Activated CD8-positive, alpha-beta memory T cell treated with anti-CD3 and anti-CD28 coated beads, Interleukin-2, amount 10 ng/mL, durations not matched to agents 7 days and 5 days (primary cell): ENCODE measurements at regions not wholly inside any gene's neighbourhood (a gene's known extent, or its start where the extent isn't known, plus 50 kb on each side); places are given as distances from the start of the nearest gene placed in this dataset.

ENCODE experiments used
- ATAC-seq: fragments of 150-1000 bp; cut with Tn5 transposase; one replicate; pipeline ENCODE4 v1.10.0; 2021; ENCODE audit warnings: moderate library complexity
- CTCF ChIA-PET: fragments of 350-600 bp; sonication (Branson Sonifier 250); formaldehyde crosslinking; loops from one replicate; lab custom pipeline; 2021; ENCODE audit warnings: antibody characterized with exemption; lab: Charles Lee
- DNase-seq: peaks from one replicate; pipeline ENCODE4 v3.0.0-alpha.2; 2020
- H3K27ac Mint-ChIP-seq: one replicate; pipeline ENCODE4 v1.8.0; 2021; ENCODE audit warnings: mild to moderate bottlenecking, mixed read lengths
- H3K27me3 Mint-ChIP-seq: one replicate; pipeline ENCODE4 v1.8.0; 2021; ENCODE audit warnings: mixed read lengths
- H3K36me3 Mint-ChIP-seq: one replicate; pipeline ENCODE4 v1.8.0; 2021; ENCODE audit warnings: mild to moderate bottlenecking, mixed read lengths
- H3K4me1 Mint-ChIP-seq: one replicate; pipeline ENCODE4 v1.8.0; 2021; ENCODE audit warnings: mixed read lengths
- H3K4me3 Mint-ChIP-seq: one replicate; pipeline ENCODE4 v1.8.0; 2021; ENCODE audit warnings: mild to moderate bottlenecking, moderate library complexity, mixed read lengths
- H3K9me3 Mint-ChIP-seq: one replicate; pipeline ENCODE4 v1.8.0; 2022; ENCODE audit warnings: low read depth, mixed read lengths

DNA sequence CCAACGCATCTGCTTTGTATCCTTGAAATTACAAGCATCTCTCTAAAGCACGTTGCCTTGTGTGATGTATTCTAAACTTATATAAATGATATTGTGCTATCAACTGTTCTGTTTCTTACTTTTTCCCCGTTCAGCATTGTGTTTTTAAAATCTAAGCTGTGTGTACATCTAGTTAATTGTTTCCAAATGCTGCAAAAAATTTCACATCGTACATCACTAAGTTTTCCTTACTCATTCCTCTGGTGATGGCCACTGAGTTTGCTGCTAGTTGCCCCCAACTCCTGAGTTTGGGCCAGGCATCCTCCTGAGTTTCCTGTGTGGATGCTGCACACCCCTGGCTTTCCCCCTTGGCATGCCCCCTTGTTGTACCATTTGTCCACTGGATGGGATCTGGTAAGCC, 139.7 kb downstream of the MYCN start:
- Mint-ChIP-seq H3K36me3 (no peaks in the 10 kb centered on the region), H3K27me3 (no peaks in the 10 kb centered on the region), H3K27ac (no peak overlapping the region), H3K4me1 (no peaks in the 10 kb centered on the region), H3K4me3 (no peak overlapping the region), H3K9me3 (no peaks in the 10 kb centered on the region)
- DNase-seq (no peak), ATAC-seq (no peak)
- CTCF ChIA-PET: no interaction called here

DNA sequence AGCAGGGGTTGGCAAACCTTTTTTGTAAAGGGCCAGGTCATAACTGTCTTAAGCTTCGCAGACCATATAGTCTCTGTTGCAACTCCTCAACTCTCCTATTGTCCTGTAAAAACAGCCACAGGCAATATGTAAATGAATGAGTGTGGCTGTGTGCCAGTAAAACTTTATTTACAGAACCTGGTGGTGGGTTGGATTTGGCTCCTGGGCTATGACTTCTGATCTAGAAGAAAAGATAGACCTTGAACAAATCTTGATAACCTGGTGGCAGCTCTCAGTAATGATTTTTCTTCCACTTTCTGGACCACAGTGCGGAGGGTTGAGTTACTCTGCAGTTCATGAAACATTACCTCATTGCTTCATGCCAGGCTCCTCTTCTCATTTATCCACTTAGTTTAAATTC, 139.3 kb downstream of the MYCN start:
- H3K4me1 Mint-ChIP-seq: no peaks in the 10 kb centered on the region
- ATAC-seq: no peak
- H3K27ac Mint-ChIP-seq: no peak overlapping the region
- H3K27me3 Mint-ChIP-seq: no peaks in the 10 kb centered on the region
- no peaks in the 10 kb centered on the region for H3K9me3 Mint-ChIP-seq
- H3K4me3 Mint-ChIP-seq: no peak overlapping the region
- CTCF ChIA-PET: no interaction called here
- no peaks in the 10 kb centered on the region for H3K36me3 Mint-ChIP-seq
- no peak for DNase-seq

DNA sequence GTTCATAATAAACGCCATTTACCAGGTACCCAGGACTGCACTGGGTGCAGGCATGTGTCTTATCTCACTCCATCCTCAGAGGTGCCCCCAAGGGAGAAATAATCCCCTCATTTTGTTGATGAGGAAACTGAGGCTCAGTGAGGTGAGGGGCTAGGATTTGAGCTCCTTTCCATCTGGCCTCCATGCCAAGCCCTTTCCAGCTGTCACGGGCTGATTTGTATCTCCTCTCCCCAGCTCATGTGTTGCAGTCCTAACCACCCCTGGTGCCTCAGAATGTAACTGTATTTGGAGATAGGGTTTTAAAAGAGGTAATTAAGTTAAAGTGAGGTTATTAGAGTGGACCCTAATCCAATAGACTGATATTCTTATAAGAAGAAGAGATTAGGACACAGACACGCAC, 137.3 kb downstream of the MYCN start:
- Mint-ChIP-seq H3K4me3 (no peak overlapping the region), H3K9me3 (no peaks in the 10 kb centered on the region), H3K36me3 (no peaks in the 10 kb centered on the region), H3K27me3 (no peaks in the 10 kb centered on the region), H3K27ac (no peak overlapping the region), H3K4me1 (no peaks in the 10 kb centered on the region)
- DNase-seq (no peak), ATAC-seq (no peak)
- CTCF ChIA-PET: no interaction called here

DNA sequence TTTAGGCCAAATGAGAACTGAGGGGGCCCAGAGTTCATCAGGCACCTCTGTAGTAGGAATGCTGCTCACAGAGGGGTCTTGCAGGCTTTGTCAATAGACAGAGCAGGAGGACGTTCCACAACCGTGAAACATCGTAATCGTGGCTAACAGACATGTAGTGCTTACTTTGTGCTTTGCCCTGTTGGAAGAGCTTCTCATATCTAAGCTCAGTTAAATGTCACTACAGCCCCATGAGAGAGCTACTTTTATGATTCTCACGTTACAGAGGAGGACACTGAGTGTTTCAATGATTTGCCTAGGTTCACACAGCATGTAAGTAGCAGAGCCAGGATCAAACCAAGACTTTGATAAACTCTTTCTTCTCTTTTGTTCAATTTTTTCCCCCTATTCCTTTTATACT, 136.6 kb downstream of the MYCN start:
- DNase-seq (no peak), ATAC-seq (no peak)
- H3K27me3 Mint-ChIP-seq: no peaks in the 10 kb centered on the region
- H3K4me1 Mint-ChIP-seq: no peaks in the 10 kb centered on the region
- no peak overlapping the region for H3K4me3 Mint-ChIP-seq
- H3K9me3 Mint-ChIP-seq: no peaks in the 10 kb centered on the region
- no peaks in the 10 kb centered on the region for H3K36me3 Mint-ChIP-seq
- CTCF ChIA-PET: no interaction called here
- no peak overlapping the region for H3K27ac Mint-ChIP-seq

DNA sequence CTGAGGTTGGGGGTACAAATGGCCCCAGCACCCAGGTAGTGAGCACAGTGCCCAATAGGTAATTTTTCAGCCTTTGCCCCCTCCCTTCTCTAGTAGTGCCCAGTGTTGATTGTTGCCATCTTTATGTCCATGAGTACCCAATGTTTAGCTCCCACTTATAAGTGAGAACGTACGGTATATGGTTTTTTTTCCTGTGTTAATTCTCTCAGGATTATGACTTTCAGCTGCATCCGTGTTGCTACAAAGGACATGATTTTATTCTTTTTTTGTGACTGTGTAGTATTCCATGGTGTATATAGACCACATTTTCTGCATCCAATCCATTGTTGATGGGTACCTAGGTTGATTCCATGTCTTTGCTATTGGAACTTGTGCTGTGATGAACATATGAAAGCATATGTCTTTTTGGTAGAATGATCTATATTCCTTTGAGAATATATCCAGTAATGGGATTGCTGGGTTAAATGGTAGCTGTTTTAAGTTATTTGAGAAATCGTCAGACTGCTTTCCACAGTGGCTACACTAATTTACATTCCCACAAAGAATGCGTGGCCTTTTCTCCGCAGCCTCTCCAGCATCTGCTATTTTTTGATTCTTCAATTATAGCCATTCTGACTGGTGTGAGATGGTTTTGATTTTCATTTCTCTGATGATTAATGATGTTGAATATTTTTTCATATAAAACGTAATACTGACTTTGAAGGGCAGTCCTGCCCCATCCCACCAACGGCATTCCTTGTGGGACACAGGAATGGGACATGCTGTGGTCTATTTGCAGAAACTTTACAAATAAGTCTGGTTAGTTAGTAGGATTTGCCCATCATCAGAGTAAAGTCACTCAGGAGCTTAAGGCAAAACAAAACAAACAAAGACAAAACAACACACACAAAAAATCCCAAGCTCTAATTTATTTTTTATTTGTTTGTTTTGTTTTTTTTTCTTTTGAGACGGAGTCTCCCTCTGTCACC, 135.0 kb downstream of the MYCN start:
- Mint-ChIP-seq H3K27me3 (no peaks in the 10 kb centered on the region), H3K4me3 (no peak overlapping the region), H3K36me3 (no peaks in the 10 kb centered on the region), H3K27ac (no peak overlapping the region), H3K4me1 (no peaks in the 10 kb centered on the region), H3K9me3 (no peaks in the 10 kb centered on the region)
- no peak for DNase-seq
- CTCF ChIA-PET: no interaction called here
- no peak for ATAC-seq

DNA sequence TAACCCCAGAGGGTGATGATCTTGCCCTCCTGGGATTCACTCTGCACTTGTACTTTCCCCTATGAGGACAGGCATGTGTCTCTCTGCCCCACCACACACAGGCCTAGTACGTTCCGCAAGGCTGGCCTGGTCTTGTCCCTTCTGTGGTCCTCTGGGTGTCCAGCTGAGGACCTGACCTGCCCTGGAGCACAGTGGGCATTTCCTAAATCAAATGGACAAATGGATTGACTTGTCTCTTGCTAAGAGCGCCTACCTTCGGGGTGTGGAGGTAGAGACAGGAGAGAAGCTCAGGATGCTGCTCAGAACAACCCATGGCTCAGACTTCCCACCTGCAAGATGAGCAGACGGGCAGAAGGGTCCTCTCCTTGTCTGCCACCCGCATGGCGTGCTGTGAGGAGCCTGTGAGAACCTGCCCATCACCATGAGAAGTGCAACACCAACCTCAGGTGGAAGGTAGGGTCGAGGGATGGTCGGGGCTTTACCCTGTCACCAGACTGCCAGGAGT, 133.6 kb downstream of the MYCN start:
- no peak for ATAC-seq
- no peaks in the 10 kb centered on the region for H3K4me1 Mint-ChIP-seq
- no peaks in the 10 kb centered on the region for H3K27me3 Mint-ChIP-seq
- no peaks in the 10 kb centered on the region for H3K36me3 Mint-ChIP-seq
- no peaks in the 10 kb centered on the region for H3K9me3 Mint-ChIP-seq
- no peak for DNase-seq
- CTCF ChIA-PET: no interaction called here
- H3K4me3 Mint-ChIP-seq: no peak overlapping the region
- H3K27ac Mint-ChIP-seq: no peak overlapping the region

DNA sequence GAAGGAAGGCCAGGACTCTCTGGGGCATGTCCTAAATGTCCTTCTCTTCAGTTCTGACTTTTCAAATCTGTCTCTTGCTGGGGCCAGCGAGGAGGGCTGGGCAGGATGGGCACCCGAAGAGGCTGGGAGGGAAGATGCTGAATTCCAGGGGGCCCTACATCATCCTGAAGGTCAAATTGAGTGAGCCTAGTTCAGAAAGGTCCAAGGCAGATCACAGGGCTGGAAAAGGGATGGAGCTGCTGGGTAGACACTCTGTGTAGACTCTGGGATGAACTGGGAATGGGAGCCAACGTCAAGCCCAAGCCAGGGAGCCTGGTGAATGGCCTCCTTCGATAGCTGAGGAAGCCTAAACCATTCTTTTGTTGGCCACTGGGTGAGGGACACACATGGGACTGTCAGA, 133.1 kb downstream of the MYCN start:
- Mint-ChIP-seq H3K36me3 (no peaks in the 10 kb centered on the region), H3K4me3 (no peak overlapping the region), H3K27me3 (no peaks in the 10 kb centered on the region), H3K9me3 (no peaks in the 10 kb centered on the region), H3K27ac (no peak overlapping the region), H3K4me1 (no peaks in the 10 kb centered on the region)
- ATAC-seq (no peak), DNase-seq (no peak)
- CTCF ChIA-PET: no interaction called here

DNA sequence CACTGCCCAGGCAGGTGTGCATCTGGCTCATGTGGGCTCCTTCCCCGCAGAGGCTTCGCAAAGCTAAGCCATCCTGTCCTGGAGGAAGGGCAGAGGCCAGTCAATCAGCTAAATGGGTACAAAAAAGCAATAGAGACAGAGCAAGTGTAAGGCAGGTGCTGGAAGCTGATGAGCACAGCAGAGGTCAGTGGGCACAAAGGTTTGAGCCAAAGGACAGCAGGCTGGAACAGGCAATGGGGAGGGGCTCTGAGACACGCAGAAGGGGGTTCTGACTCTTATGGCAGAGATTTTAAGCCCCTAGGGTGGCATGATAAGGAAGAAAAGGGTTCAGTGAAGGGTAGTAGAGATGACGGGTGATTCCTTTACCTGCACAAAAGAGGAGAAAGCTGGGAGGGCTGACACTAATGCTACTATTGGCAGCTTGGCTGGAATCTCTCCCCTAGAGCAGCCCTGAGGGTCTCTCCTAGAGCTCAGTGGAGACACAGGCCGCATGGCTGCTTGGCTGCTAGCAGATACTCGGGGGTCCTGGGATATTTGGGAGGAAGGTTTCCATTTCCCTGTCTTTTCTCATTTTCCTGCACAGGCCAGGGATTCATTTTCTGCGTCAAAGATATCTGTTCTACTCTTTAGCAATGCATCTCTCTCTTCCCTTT, 132.4 kb downstream of the MYCN start:
- CTCF ChIA-PET: no interaction called here
- Mint-ChIP-seq H3K9me3 (no peaks in the 10 kb centered on the region), H3K4me3 (no peak overlapping the region), H3K4me1 (no peaks in the 10 kb centered on the region), H3K36me3 (no peaks in the 10 kb centered on the region), H3K27ac (no peak overlapping the region), H3K27me3 (no peaks in the 10 kb centered on the region)
- ATAC-seq: no peak
- no peak for DNase-seq

DNA sequence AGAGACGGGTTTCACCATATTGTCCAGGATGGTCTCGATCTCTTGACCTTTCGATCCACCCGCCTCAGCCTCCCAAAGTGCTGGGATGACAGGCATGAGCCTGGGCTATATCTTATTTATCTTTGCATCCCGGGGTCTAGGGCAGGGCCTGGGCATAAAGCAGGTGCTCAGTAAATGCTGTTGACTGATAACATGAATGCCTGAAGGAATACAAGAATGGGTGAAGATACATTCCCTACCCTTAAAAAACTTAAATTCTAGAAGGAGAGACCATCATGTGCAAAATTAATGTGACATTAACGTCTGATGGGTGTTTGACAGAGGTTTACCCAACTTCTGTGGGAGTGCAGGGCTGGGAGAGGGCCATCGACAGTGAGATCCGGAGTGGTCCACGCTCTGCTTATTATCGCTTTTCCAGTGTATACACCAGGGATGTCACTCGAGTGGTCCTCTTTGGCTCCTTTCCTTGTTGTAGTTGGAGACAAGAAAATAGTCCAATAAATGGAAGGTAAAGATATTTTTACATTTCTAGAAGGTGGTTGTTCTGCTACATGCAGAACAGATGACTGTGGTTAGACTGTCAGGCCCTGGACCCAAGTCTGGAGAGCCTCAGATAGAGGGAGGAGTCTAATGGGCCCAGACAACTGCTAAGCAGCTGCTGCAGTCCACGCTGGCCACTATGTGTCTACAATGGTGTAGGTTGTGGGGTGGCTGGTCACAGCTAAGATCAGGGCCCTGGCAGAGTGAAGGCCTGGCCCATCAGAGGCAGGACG, 131.7 kb downstream of the MYCN start:
- H3K4me3 Mint-ChIP-seq: no peak overlapping the region
- ATAC-seq: no peak
- no peaks in the 10 kb centered on the region for H3K36me3 Mint-ChIP-seq
- no peak overlapping the region for H3K27ac Mint-ChIP-seq
- DNase-seq: no peak
- CTCF ChIA-PET: no interaction called here
- H3K4me1 Mint-ChIP-seq: no peaks in the 10 kb centered on the region
- H3K27me3 Mint-ChIP-seq: no peaks in the 10 kb centered on the region
- no peaks in the 10 kb centered on the region for H3K9me3 Mint-ChIP-seq

DNA sequence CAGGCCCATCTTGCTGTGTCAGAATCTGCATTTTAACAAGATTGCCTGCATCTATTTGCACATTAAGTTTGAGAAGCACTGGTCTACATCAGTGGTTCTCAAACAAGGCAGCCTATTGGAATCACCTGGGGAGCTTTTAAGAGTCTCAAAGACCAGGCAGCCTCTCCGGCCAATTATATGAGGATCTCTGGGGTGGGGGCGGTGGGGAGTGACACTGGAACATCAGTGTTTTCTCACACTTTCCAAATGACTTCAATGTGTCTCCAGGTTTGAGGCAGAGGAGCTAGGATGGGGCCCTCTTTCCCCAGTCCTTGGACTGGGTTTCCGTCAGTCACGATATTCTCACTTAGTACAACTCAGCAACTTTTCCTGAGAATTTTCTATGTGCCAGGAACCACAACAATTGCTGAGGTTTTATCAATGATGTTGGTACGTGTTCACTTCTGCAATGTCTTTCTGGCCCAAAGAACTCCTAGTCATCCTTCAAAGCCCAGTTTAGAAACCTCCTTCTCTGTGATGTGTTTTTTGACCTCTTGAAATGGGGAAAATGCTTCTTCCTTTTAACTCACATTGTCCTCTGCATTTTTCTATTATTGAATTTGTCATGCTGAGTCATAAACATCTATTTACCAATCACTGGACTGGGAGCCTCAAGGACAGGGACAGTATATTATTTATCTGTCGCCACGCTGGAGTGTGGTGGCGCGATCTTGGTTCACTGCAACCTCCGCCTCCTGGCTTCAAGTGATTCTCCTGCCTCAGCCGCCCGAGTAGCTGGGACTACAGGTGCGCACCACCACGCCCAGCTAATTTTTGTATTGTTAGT, 130.9 kb downstream of the MYCN start:
- Mint-ChIP-seq H3K4me1 (no peaks in the 10 kb centered on the region), H3K4me3 (no peak overlapping the region), H3K27me3 (no peaks in the 10 kb centered on the region), H3K27ac (no peak overlapping the region), H3K36me3 (no peaks in the 10 kb centered on the region), H3K9me3 (no peaks in the 10 kb centered on the region)
- CTCF ChIA-PET: no interaction called here
- ATAC-seq: no peak
- DNase-seq: no peak

DNA sequence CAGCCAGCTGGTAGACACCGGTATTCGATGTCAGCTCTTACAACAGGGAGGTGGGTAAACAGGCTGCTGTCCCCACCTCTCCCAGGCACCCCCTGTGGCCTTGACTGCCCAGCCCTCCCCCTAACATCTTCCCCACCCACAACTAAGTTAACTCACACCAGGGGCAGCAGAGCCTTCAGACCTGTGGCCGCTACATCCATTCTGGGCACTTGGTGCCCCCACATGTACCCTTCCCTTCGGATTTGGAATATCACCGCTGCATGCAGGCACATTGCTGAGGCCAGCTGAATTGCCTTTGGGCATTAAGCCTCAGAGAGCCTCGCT, 130.3 kb downstream of the MYCN start:
- CTCF ChIA-PET: no interaction called here
- H3K4me3 Mint-ChIP-seq: no peak overlapping the region
- no peaks in the 10 kb centered on the region for H3K27me3 Mint-ChIP-seq
- no peaks in the 10 kb centered on the region for H3K9me3 Mint-ChIP-seq
- ATAC-seq (no peak), DNase-seq (no peak)
- no peak overlapping the region for H3K27ac Mint-ChIP-seq
- no peaks in the 10 kb centered on the region for H3K4me1 Mint-ChIP-seq
- no peaks in the 10 kb centered on the region for H3K36me3 Mint-ChIP-seq

DNA sequence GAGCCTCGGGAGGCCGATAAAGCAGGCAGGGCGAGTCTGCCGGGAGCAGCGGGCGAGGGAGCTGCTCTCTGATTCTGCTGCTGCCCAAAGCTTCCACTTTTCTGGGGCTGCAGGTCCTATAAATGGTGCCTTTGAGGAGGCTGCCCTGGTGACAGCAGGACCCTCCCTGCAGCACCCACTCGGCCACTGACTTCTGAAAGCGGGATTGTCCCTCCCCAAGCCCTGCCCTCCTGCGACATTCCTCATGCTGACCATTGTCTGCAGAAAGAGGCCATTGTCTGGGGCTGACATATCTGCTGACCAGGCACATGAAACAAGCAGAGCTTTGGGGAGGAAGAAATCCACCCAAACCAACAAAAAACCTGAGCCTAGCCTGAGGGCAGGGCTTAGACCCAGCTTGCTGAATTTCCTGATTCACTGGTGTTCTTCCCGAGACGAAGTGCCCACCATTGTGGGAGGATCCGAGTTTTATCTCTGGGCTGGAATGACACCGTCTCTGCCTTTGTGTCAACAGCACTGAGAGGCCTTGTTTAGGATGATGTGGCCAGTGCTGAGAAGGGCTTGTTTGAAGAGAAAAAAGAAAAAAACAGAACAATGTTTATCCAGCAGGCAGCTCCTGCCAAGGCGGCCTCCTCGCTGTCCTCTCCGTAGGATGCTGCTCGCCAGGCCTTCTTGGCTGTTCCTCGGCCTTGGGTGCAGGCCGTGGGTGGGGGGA, 129.7 kb downstream of the MYCN start:
- CTCF ChIA-PET: no interaction called here
- no peak overlapping the region for H3K4me3 Mint-ChIP-seq
- H3K27me3 Mint-ChIP-seq: no peaks in the 10 kb centered on the region
- DNase-seq (no peak), ATAC-seq (no peak)
- H3K4me1 Mint-ChIP-seq: no peaks in the 10 kb centered on the region
- H3K9me3 Mint-ChIP-seq: no peaks in the 10 kb centered on the region
- H3K27ac Mint-ChIP-seq: no peak overlapping the region
- H3K36me3 Mint-ChIP-seq: no peaks in the 10 kb centered on the region

DNA sequence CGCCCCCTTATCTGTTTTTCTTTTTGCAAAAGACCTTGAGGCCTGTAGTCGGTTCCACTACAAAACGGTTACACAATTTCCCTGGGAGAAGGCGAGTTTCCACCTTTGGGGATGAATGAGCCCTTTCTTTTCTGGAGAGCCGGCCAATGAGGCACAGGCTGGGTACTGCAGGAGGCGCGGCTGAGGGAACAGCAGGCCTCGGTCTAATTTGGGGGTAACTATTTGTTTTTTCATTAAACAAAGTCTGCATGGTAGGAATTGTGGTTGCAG, 129.2 kb downstream of the MYCN start:
- Mint-ChIP-seq H3K9me3 (no peaks in the 10 kb centered on the region), H3K36me3 (no peaks in the 10 kb centered on the region), H3K27ac (no peak overlapping the region), H3K4me3 (no peak overlapping the region), H3K27me3 (no peaks in the 10 kb centered on the region), H3K4me1 (no peaks in the 10 kb centered on the region)
- CTCF ChIA-PET: no interaction called here
- DNase-seq (no peak), ATAC-seq (no peak)
